ENCODE measurements at regions not wholly inside any gene's neighbourhood (a gene's known extent, or its start where the extent isn't known, plus 50 kb on each side); places are given as distances from the start of the nearest gene placed in this dataset.

DNA sequence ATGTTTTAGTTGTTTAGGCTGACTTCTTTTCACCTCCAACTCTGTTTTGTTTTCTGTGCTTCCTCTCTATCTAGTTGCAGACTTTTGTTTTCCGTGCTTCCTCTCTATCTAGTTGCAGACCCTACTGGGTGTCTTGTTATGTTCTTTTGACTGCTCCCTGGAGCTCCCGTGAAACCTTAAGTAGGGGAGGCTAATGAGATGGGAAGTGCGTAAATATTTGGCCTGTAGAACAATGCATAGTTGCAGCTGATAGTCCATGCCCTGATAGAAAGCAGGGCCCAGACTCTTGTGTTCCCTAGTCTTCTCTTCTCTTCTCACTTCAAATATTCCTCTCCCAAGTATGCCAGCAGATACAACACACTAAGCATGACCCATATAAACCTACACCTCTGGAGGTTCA is 757.0 kb downstream of the BRINP1 start:
- no TSS peak for BruUV-seq (replicated peaks)
- Histone ChIP-seq H3K27me3 (replicated peaks in 1 of 2; ENCODE audit: control insufficient read depth in 2 of 2, insufficient read depth in 2 of 2, low read length in 1 of 2) (no peaks in the 10 kb centered on the region), H2AFZ (ENCODE audit: control insufficient read depth, low read depth, low read length) (no peak overlapping the region), H3K4me1 (ENCODE audit: control insufficient read depth, insufficient read depth, low read length) (no peaks in the 10 kb centered on the region), H3K27ac (ENCODE audit: control insufficient read depth, insufficient read depth) (no peak overlapping the region), H4K20me1 (ENCODE audit: control insufficient read depth, insufficient read depth) (no peaks in the 10 kb centered on the region), H3K4me2 (ENCODE audit: control insufficient read depth, insufficient read depth) (no peak overlapping the region), H3K79me2 (ENCODE audit: control insufficient read depth, insufficient read depth, low read length) (no peaks in the 10 kb centered on the region), H3K36me3 (ENCODE audit: control insufficient read depth in 2 of 2, insufficient read depth in 2 of 2, low read length in 1 of 2) (no peaks in the 10 kb centered on the region), H3K9me3 (replicated peaks; ENCODE audit: control insufficient read depth, insufficient read depth, low read length) (no peaks in the 10 kb centered on the region), H3K9ac (ENCODE audit: control insufficient read depth, insufficient read depth, low read length) (no peak overlapping the region), H3K4me3 (no peak overlapping the region)
- WGBS (ENCODE audit: insufficient coverage, insufficient replicate concordance, low lambda C conversion rate, missing lambda C conversion rate) = 33% methylated on average over 3 of the region's 3 CpGs
- ATAC-seq = no peak
- FAIRE-seq = no peak
- intact Hi-C loops (cut with micrococcal nuclease; ENCODE audit: unreplicated experiment) = no loop called here
- CTCF ChIA-PET = no interaction called here
- SMC1A ChIA-PET (ENCODE audit: uncharacterized antibody, unreplicated experiment) = no interaction called here
- no peak for DNase-seq (ENCODE audit: low read depth, low spot score)
- POLR2A ChIA-PET = no interaction called here
- no peak for TF ChIP-seq SREBF2 (IDR thresholded peaks at IDR 0.05; ENCODE audit: low read length)
- in situ Hi-C loops (cut with MboI) = no loop called here
- RAD21 ChIA-PET (ENCODE audit: unreplicated experiment) = no interaction called here

DNA sequence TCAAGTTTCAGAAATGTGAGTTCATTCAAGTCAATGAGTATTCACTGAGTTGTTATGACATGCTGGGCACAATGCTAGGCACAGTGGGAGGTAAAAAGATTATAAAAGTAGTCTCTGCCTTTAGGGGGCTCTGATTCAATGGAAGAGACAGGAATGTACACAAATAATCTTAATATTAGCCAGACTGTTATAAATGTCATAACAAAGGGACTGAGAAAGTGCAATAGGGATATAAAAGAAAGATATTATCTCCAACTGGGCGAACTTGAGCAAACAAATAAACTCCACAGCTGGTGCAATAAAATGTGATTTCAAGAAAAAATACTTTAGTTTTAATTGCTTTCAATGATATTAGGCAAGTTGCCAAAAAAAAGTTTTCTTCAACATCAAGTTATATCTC is 755.2 kb downstream of the BRINP1 start:
- in situ Hi-C loops (cut with MboI) = no loop called here
- POLR2A ChIA-PET = no interaction called here
- TF ChIP-seq NFIC (IDR thresholded peaks at IDR 0.05; ENCODE audit: low read depth, low read length) (no peak), NFYB (IDR thresholded peaks at IDR 0.05; ENCODE audit: insufficient read depth, low read depth, low read length) (no peak), NBN (IDR thresholded peaks at IDR 0.05) (no peak), SRF (IDR thresholded peaks at IDR 0.05; ENCODE audit: low read depth in 2 of 2, low read length in 2 of 2) (no peak), TCF3 (IDR thresholded peaks at IDR 0.05; ENCODE audit: borderline replicate concordance, insufficient read depth, low read depth, low read length) (no peak), CREB1 (IDR thresholded peaks at IDR 0.05; ENCODE audit: low read depth) (no peak), EP300 (IDR thresholded peaks at IDR 0.05; ENCODE audit: borderline replicate concordance in 1 of 2, control insufficient read depth in 1 of 2, low read depth in 2 of 2, low read length in 2 of 2) (no peak), JUND (IDR thresholded peaks at IDR 0.05; ENCODE audit: low read depth, low read length) (no peak), KAT2A (conservative IDR thresholded peaks at IDR 0.05; ENCODE audit: control insufficient read depth, low read depth, low read length) (no peak), HDAC2 (IDR thresholded peaks at IDR 0.05) (no peak), ZNF274 (IDR thresholded peaks at IDR 0.05; ENCODE audit: insufficient read depth, insufficient read length) (no peak), BHLHE40 (IDR thresholded peaks at IDR 0.05; ENCODE audit: borderline replicate concordance in 1 of 2, low read depth in 2 of 2, low read length in 1 of 2) (no peak), TARDBP (IDR thresholded peaks at IDR 0.05; ENCODE audit: borderline replicate concordance) (no peak), POLR2A (IDR thresholded peaks at IDR 0.05; ENCODE audit: low read depth, low read length) (no peak)
- TF ChIP-seq, protein P1, sequence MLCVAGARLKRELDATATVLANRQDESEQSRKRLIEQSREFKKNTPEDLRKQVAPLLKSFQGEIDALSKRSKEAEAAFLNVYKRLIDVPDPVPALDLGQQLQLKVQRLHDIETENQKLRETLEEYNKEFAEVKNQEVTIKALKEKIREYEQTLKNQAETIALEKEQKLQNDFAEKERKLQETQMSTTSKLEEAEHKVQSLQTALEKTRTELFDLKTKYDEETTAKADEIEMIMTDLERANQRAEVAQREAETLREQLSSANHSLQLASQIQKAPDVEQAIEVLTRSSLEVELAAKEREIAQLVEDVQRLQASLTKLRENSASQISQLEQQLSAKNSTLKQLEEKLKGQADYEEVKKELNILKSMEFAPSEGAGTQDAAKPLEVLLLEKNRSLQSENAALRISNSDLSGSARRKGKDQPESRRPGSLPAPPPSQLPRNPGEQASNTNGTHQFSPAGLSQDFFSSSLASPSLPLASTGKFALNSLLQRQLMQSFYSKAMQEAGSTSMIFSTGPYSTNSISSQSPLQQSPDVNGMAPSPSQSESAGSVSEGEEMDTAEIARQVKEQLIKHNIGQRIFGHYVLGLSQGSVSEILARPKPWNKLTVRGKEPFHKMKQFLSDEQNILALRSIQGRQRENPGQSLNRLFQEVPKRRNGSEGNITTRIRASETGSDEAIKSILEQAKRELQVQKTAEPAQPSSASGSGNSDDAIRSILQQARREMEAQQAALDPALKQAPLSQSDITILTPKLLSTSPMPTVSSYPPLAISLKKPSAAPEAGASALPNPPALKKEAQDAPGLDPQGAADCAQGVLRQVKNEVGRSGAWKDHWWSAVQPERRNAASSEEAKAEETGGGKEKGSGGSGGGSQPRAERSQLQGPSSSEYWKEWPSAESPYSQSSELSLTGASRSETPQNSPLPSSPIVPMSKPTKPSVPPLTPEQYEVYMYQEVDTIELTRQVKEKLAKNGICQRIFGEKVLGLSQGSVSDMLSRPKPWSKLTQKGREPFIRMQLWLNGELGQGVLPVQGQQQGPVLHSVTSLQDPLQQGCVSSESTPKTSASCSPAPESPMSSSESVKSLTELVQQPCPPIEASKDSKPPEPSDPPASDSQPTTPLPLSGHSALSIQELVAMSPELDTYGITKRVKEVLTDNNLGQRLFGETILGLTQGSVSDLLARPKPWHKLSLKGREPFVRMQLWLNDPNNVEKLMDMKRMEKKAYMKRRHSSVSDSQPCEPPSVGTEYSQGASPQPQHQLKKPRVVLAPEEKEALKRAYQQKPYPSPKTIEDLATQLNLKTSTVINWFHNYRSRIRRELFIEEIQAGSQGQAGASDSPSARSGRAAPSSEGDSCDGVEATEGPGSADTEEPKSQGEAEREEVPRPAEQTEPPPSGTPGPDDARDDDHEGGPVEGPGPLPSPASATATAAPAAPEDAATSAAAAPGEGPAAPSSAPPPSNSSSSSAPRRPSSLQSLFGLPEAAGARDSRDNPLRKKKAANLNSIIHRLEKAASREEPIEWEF (IDR thresholded peaks at IDR 0.05; ENCODE audit: insufficient replicate concordance, low read depth, low read length) = no peak

More for the DNA sequence above, 755.2 kb downstream of the BRINP1 start:
- no peak overlapping the region for H2AFZ ChIP-seq (ENCODE audit: control insufficient read depth, low read depth, low read length)
- H3K4me1 ChIP-seq (ENCODE audit: control insufficient read depth, insufficient read depth, low read length) = no peaks in the 10 kb centered on the region
- no peak overlapping the region for H3K9ac ChIP-seq (ENCODE audit: control insufficient read depth, insufficient read depth, low read length)
- no peaks in the 10 kb centered on the region for H3K27me3 ChIP-seq (replicated peaks in 1 of 2; ENCODE audit: control insufficient read depth in 2 of 2, insufficient read depth in 2 of 2, low read length in 1 of 2)
- BruUV-seq (replicated peaks) = no TSS peak
- H3K79me2 ChIP-seq (ENCODE audit: control insufficient read depth, insufficient read depth, low read length) = no peaks in the 10 kb centered on the region
- ChIA-PET SMC1A (ENCODE audit: uncharacterized antibody, unreplicated experiment) (no interaction called here), CTCF (no interaction called here), RAD21 (ENCODE audit: unreplicated experiment) (no interaction called here)
- FAIRE-seq (no peak), DNase-seq (ENCODE audit: low read depth, low spot score) (no peak), ATAC-seq (no peak)
- H3K4me2 ChIP-seq (ENCODE audit: control insufficient read depth, insufficient read depth) = no peak overlapping the region
- 0% methylated on average over 1 of the region's 1 CpG for WGBS (ENCODE audit: insufficient coverage, insufficient replicate concordance, low lambda C conversion rate, missing lambda C conversion rate)
- H3K4me3 ChIP-seq = no peak overlapping the region
- intact Hi-C loops (cut with micrococcal nuclease; ENCODE audit: unreplicated experiment) = no loop called here
- no peaks in the 10 kb centered on the region for H3K9me3 ChIP-seq (replicated peaks; ENCODE audit: control insufficient read depth, insufficient read depth, low read length)
- H3K36me3 ChIP-seq (ENCODE audit: control insufficient read depth in 2 of 2, insufficient read depth in 2 of 2, low read length in 1 of 2) = no peaks in the 10 kb centered on the region
- H3K27ac ChIP-seq (ENCODE audit: control insufficient read depth, insufficient read depth) = no peak overlapping the region
- H4K20me1 ChIP-seq (ENCODE audit: control insufficient read depth, insufficient read depth) = no peaks in the 10 kb centered on the region

Measured in GM12878 (cell line).